H9 (cell line): ENCODE measurements at regions not wholly inside any gene's neighbourhood (a gene's known extent, or its start where the extent isn't known, plus 50 kb on each side); places are given as distances from the start of the nearest gene placed in this dataset.

ENCODE experiments used
- DNase-seq: peaks from one replicate; pipeline ENCODE4 v3.0.0-alpha.2; 2017
- H2AFZ ChIP-seq: one replicate; pipeline ENCODE4 v1.6.1; 2013; ENCODE audit warnings: mild to moderate bottlenecking, low read length, control low read depth, moderate library complexity
- H2AK5ac ChIP-seq: 2 replicates; pipeline ENCODE4 v1.6.1; 2013; ENCODE audit warnings: low read length, control low read depth, mixed read lengths; ENCODE audit not compliant: insufficient read length
- H2BK120ac ChIP-seq: one replicate; pipeline ENCODE4 v1.6.1; 2013; ENCODE audit warnings: low read depth, mild to moderate bottlenecking, low read length, control low read depth, inconsistent platforms; ENCODE audit not compliant: poor library complexity, severe bottlenecking
- H2BK12ac ChIP-seq: 2 replicates; pipeline ENCODE4 v1.6.1; 2013; ENCODE audit warnings: low read length, control low read depth, mixed read lengths, low read depth; ENCODE audit not compliant: insufficient read length
- H2BK15ac ChIP-seq: 2 replicates; pipeline ENCODE4 v1.6.1; 2013; ENCODE audit warnings: low read depth, low read length, control low read depth
- H2BK20ac ChIP-seq: one replicate; pipeline ENCODE4 v1.6.1; 2013; ENCODE audit warnings: low read depth, mild to moderate bottlenecking, low read length, control low read depth, inconsistent platforms; ENCODE audit not compliant: poor library complexity, severe bottlenecking
- H2BK5ac ChIP-seq: 2 replicates; pipeline ENCODE4 v1.6.1; 2013; ENCODE audit warnings: low read length, control low read depth, mixed read lengths; ENCODE audit not compliant: insufficient read length
- H3K14ac ChIP-seq: 2 replicates; pipeline ENCODE4 v1.6.1; 2013; ENCODE audit warnings: low read length, control low read depth; ENCODE audit not compliant: insufficient read depth
- H3K18ac ChIP-seq: 2 replicates; pipeline ENCODE4 v1.6.1; 2013; ENCODE audit warnings: low read depth, mild to moderate bottlenecking, mixed read lengths, low read length, control low read depth; ENCODE audit not compliant: insufficient read length
- H3K23ac ChIP-seq: 2 replicates; pipeline ENCODE4 v1.6.1; 2013; ENCODE audit warnings: low read length, control low read depth, mixed read lengths, low read depth; ENCODE audit not compliant: insufficient read length
- H3K23me2 ChIP-seq: 2 replicates; pipeline ENCODE4 v1.6.1; 2013; ENCODE audit warnings: low read depth, mild to moderate bottlenecking, mixed read lengths, low read length, control low read depth; ENCODE audit not compliant: insufficient read length, poor library complexity, severe bottlenecking
- H3K27ac ChIP-seq: 2 replicates; pipeline ENCODE4 v1.5.1; 2013; ENCODE audit warnings: low read length, control low read depth, mixed read lengths, low read depth; ENCODE audit not compliant: insufficient read length
- H3K27me3 ChIP-seq: 2 replicates; pipeline ENCODE4 v1.6.1; 2013; ENCODE audit warnings: low read length, control low read depth, inconsistent platforms; ENCODE audit not compliant: insufficient read depth
- H3K4ac ChIP-seq: 2 replicates; pipeline ENCODE4 v1.6.1; 2013; ENCODE audit warnings: low read depth, mild to moderate bottlenecking, control low read depth, inconsistent platforms, low read length, moderate library complexity
- H3K4me1 ChIP-seq: 2 replicates; pipeline ENCODE4 v1.6.1; 2013; ENCODE audit warnings: low read length, control low read depth, inconsistent platforms; ENCODE audit not compliant: insufficient read depth
- H3K4me2 ChIP-seq: 2 replicates; pipeline ENCODE4 v1.6.1; 2013; ENCODE audit warnings: low read length, control low read depth, mixed read lengths; ENCODE audit not compliant: insufficient read length, insufficient read depth
- H3K56ac ChIP-seq: 2 replicates; pipeline ENCODE4 v1.6.1; 2013; ENCODE audit warnings: low read depth, mild to moderate bottlenecking, mixed read lengths, low read length, control low read depth; ENCODE audit not compliant: insufficient read length
- H3K79me1 ChIP-seq: 2 replicates; pipeline ENCODE4 v1.6.1; 2013; ENCODE audit warnings: low read depth, mild to moderate bottlenecking, moderate library complexity, low read length, control low read depth, inconsistent platforms; ENCODE audit not compliant: insufficient read depth, poor library complexity, severe bottlenecking
- H3K79me2 ChIP-seq: 2 replicates; pipeline ENCODE4 v1.6.1; 2013; ENCODE audit warnings: low read length, control low read depth, inconsistent platforms; ENCODE audit not compliant: insufficient read depth
- H3K9ac ChIP-seq: 2 replicates; pipeline ENCODE4 v1.6.1; 2013; ENCODE audit warnings: low read length, control low read depth, mixed read lengths; ENCODE audit not compliant: insufficient read length; ENCODE audit errors: extremely low read depth
- H3K9me3 ChIP-seq: one replicate; pipeline ENCODE4 v1.6.1; 2013; ENCODE audit warnings: low read depth, low read length, inconsistent platforms; ENCODE audit not compliant: control insufficient read depth
- H3T11ph ChIP-seq: one replicate; pipeline ENCODE4 v1.6.1; 2013; ENCODE audit warnings: mild to moderate bottlenecking, low read length, control low read depth, inconsistent platforms
- H4K20me1 ChIP-seq: one replicate; pipeline ENCODE4 v1.6.1; 2013; ENCODE audit not compliant: control insufficient read depth, insufficient read length, insufficient read depth
- H4K5ac ChIP-seq: 2 replicates; pipeline ENCODE4 v1.6.1; 2013; ENCODE audit warnings: low read depth, mild to moderate bottlenecking, mixed read lengths, low read length, control low read depth; ENCODE audit not compliant: insufficient read length
- H4K8ac ChIP-seq: replicated peaks from 2 replicates; pipeline ENCODE4 v1.6.1; 2013; ENCODE audit warnings: low read length, control low read depth, mixed read lengths, low read depth; ENCODE audit not compliant: insufficient read length
- H4K91ac ChIP-seq: 2 replicates; pipeline ENCODE4 v1.6.1; 2013; ENCODE audit warnings: low read depth, mild to moderate bottlenecking, moderate library complexity, mixed read lengths, low read length, control low read depth; ENCODE audit not compliant: insufficient read length
- H3K27ac Mint-ChIP-seq, 3 experiments: 2 replicates in 2 of 3; 3 replicates in 1 of 3; pipeline ENCODE4 v1.8.0; 2020 to 2021; ENCODE audit warnings: mixed read lengths in 3 of 3, mild to moderate bottlenecking in 1 of 3, moderate library complexity in 1 of 3
- H3K27me3 Mint-ChIP-seq: 2 replicates; pipeline ENCODE4 v1.8.0; 2021; ENCODE audit warnings: low read depth, mild to moderate bottlenecking, moderate library complexity, mixed read lengths
- H3K36me3 Mint-ChIP-seq, 3 experiments: 2 replicates in 2 of 3; 3 replicates in 1 of 3; pipeline ENCODE4 v1.8.0; 2020 to 2021; ENCODE audit warnings: low read depth in 3 of 3, mixed read lengths in 3 of 3; ENCODE audit not compliant: insufficient read depth in 1 of 3
- H3K4me1 Mint-ChIP-seq, 2 experiments: 2 replicates each; pipeline ENCODE4 v1.8.0; 2020; ENCODE audit warnings: mixed read lengths in 2 of 2
- H3K4me3 Mint-ChIP-seq, 2 experiments: 2 replicates in 1 of 2; 3 replicates in 1 of 2; pipeline ENCODE4 v1.8.0; 2020 to 2021; ENCODE audit warnings: mild to moderate bottlenecking in 2 of 2, mixed read lengths in 2 of 2, moderate library complexity in 1 of 2
- H3K9me3 Mint-ChIP-seq, 2 experiments: 2 replicates in 1 of 2; 3 replicates in 1 of 2; pipeline ENCODE4 v1.8.0; 2020; ENCODE audit warnings: mild to moderate bottlenecking in 2 of 2, mixed read lengths in 2 of 2, moderate library complexity in 1 of 2
- CTCF ChIP-seq: fragments of 200-600 bp; sonication (generic); conservative IDR thresholded peaks from 3 replicates; pipeline ENCODE4 v1.8.0; 2021; ENCODE audit warnings: antibody characterized with exemption, mild to moderate bottlenecking
- WGBS: extraction: QIAGEN DNeasy Blood & Tissue Kit; methylation state at CpG from one replicate; pipeline ENCODE4 v1.1.7; 2013; ENCODE audit warnings: missing lambda C conversion rate, low lambda C conversion rate, mixed read lengths; ENCODE audit not compliant: insufficient read length; ENCODE audit errors: extremely low coverage; 5-methylcytosine and 5-hydroxymethylcytosine counted together

GRCh38 chr4:123892368-123892976 is 495.9 kb downstream of the SPRY1 start:
- Mint-ChIP-seq H3K4me1 (no peaks in the 10 kb centered on the region), H3K36me3 (no peaks in the 10 kb centered on the region), H3K27me3 (no peaks in the 10 kb centered on the region), H3K4me3 (no peak overlapping the region), H3K9me3 (no peaks in the 10 kb centered on the region), H3K27ac (no peak overlapping the region)
- Histone ChIP-seq H3K4me2 (no peak overlapping the region), H3K56ac (no peak overlapping the region), H2BK20ac (no peak overlapping the region), H2BK5ac (no peak overlapping the region), H2AFZ (no peak overlapping the region), H4K5ac (no peak overlapping the region), H3K23me2 (no peaks in the 10 kb centered on the region), H3K79me2 (no peaks in the 10 kb centered on the region), H4K91ac (no peak overlapping the region), H3K9me3 (no peaks in the 10 kb centered on the region), H4K8ac (no peak overlapping the region), H3T11ph (no peak overlapping the region), H4K20me1 (no peaks in the 10 kb centered on the region), H3K79me1 (no peaks in the 10 kb centered on the region), H2BK12ac (no peak overlapping the region), H3K4me1 (no peaks in the 10 kb centered on the region), H2BK120ac (no peak overlapping the region), H3K27ac (no peak overlapping the region), H3K9ac (no peak overlapping the region), H3K23ac (no peak overlapping the region), H3K4ac (no peak overlapping the region), H2BK15ac (no peak overlapping the region), H3K14ac (no peak overlapping the region), H3K18ac (no peak overlapping the region), H3K27me3 (no peaks in the 10 kb centered on the region), H2AK5ac (no peak overlapping the region)
- WGBS: no CpG with 5 or more reads among the region's 4 CpGs
- no peak for TF ChIP-seq CTCF
- DNase-seq: no peak
